GM18517 (cell line): ENCODE measurements at regions not wholly inside any gene's neighbourhood (a gene's known extent, or its start where the extent isn't known, plus 50 kb on each side); places are given as distances from the start of the nearest gene placed in this dataset.
"Not testable (repeated sequence)": the region's sequence is repeated elsewhere in the genome, so short reads cannot be mapped to it uniquely, and the experiment has no call there.

Experiments used
- ATAC-seq: cut with Tn5 transposase; IDR thresholded peaks from one replicate; pipeline ENCODE4 v1.9.1; 2021; ENCODE audit warnings: mild to moderate bottlenecking, moderate library complexity; ENCODE audit not compliant: unreplicated experiment

GRCh38 chr20:48531505-48531904 lies 296.3 kb downstream of the PREX1 start:
- no peak for ATAC-seq

GRCh38 chr20:48530957-48531356 lies 296.8 kb downstream of the PREX1 start:
- no peak for ATAC-seq

GRCh38 chr20:48528346-48528745 lies 299.5 kb downstream of the PREX1 start:
- no peak for ATAC-seq

GRCh38 chr20:48527771-48528170 lies 300.0 kb downstream of the PREX1 start:
- no peak for ATAC-seq

- no peak for ATAC-seq
Measured at GRCh38 chr20:48526936-48527335, 300.9 kb downstream of the PREX1 start.

- ATAC-seq = no peak
Measured at GRCh38 chr20:48525400-48525799, 302.4 kb downstream of the PREX1 start.

GRCh38 chr20:48524582-48524981 lies 303.2 kb downstream of the PREX1 start:
- ATAC-seq = no peak

- no peak for ATAC-seq
Measured at GRCh38 chr20:48523191-48523995, 304.4 kb downstream of the PREX1 start.

GRCh38 chr20:48521121-48521520 lies 306.7 kb downstream of the PREX1 start:
- no peak for ATAC-seq

GRCh38 chr20:48516196-48516595 lies 311.6 kb downstream of the PREX1 start:
- not testable (repeated sequence) for ATAC-seq

- ATAC-seq = not testable (repeated sequence)
Measured at GRCh38 chr20:48514577-48514976, 313.2 kb downstream of the PREX1 start.

- not testable (repeated sequence) for ATAC-seq
Measured at GRCh38 chr20:48512539-48512938, 315.3 kb downstream of the PREX1 start.

GRCh38 chr20:48505066-48505465 lies 322.7 kb downstream of the PREX1 start:
- ATAC-seq = not testable (repeated sequence)

- ATAC-seq = no peak
Measured at GRCh38 chr20:48503166-48503815, 324.5 kb downstream of the PREX1 start.

GRCh38 chr20:48502758-48503157 lies 325.0 kb downstream of the PREX1 start:
- no peak for ATAC-seq

GRCh38 chr20:48502016-48502415 lies 325.8 kb downstream of the PREX1 start:
- no peak for ATAC-seq

GRCh38 chr20:48500900-48501299 lies 326.9 kb downstream of the PREX1 start:
- not testable (repeated sequence) for ATAC-seq

GRCh38 chr20:48498939-48499338 lies 328.9 kb downstream of the PREX1 start:
- not testable (repeated sequence) for ATAC-seq

GRCh38 chr20:48498125-48498524 lies 329.7 kb downstream of the PREX1 start:
- not testable (repeated sequence) for ATAC-seq

- ATAC-seq = no peak
Measured at GRCh38 chr20:48493966-48494365, 333.8 kb downstream of the PREX1 start.

- not testable (repeated sequence) for ATAC-seq
Measured at GRCh38 chr20:48493331-48493730, 334.5 kb downstream of the PREX1 start.

- no peak for ATAC-seq
Measured at GRCh38 chr20:48492715-48493070, 335.1 kb downstream of the PREX1 start.
